ENCODE measurements at regions not wholly inside any gene's neighbourhood (a gene's known extent, or its start where the extent isn't known, plus 50 kb on each side); places are given as distances from the start of the nearest gene placed in this dataset.

- Histone ChIP-seq H3K27me3 (ENCODE audit: control insufficient read depth, insufficient read depth, low read length) (no peaks in the 10 kb centered on the region), H3K23ac (ENCODE audit: low read depth, low read length) (no peak overlapping the region), H2AK9ac (replicated peaks; ENCODE audit: low read depth, low read length, poor library complexity) (no peak overlapping the region), H4K8ac (ENCODE audit: low read depth in 2 of 2, low read length in 2 of 2) (no peak overlapping the region), H4K91ac (ENCODE audit: insufficient read depth, low read depth, low read length) (no peak overlapping the region), H3K14ac (replicated peaks; ENCODE audit: low read depth, low read length) (no peak overlapping the region), H2BK120ac (ENCODE audit: low read depth, low read length) (no peak overlapping the region), H2BK5ac (ENCODE audit: low read depth, low read length, poor library complexity, severe bottlenecking) (no peak overlapping the region), H3K79me1 (ENCODE audit: low read depth in 1 of 2, low read length in 2 of 2) (no peaks in the 10 kb centered on the region), H3K36me3 (ENCODE audit: control insufficient read depth, insufficient read depth, low read length) (no peaks in the 10 kb centered on the region), H3K18ac (ENCODE audit: low read depth, low read length) (no peak overlapping the region), H3K4ac (ENCODE audit: low read depth, low read length) (no peak overlapping the region), H3K9me3 (ENCODE audit: control insufficient read depth, insufficient read depth, low read length) (peaks cover 44% of the 10 kb centered on the region), H3K56ac (ENCODE audit: extremely low read depth, insufficient read depth, low read length) (no peak overlapping the region), H3K27ac (ENCODE audit: insufficient read depth, low read length) (no peak overlapping the region), H3K4me1 (ENCODE audit: control insufficient read depth, insufficient read depth, low read length) (no peaks in the 10 kb centered on the region), H3K4me2 (ENCODE audit: low read depth, low read length) (no peak overlapping the region), H2AFZ (replicated peaks; ENCODE audit: low read length, poor library complexity) (no peak overlapping the region), H3K9ac (ENCODE audit: low read depth, low read length) (no peak overlapping the region), H4K5ac (ENCODE audit: low read depth, low read length) (no peak overlapping the region), H2BK15ac (ENCODE audit: low read depth, low read length) (no peak overlapping the region), H2AK5ac (ENCODE audit: low read depth, low read length) (no peak overlapping the region), H4K20me1 (ENCODE audit: insufficient read depth, low read length) (no peaks in the 10 kb centered on the region), H3K4me3 (ENCODE audit: insufficient read depth, low read depth, low read length) (no peak overlapping the region), H3K9me1 (ENCODE audit: insufficient read depth, low read length) (no peaks in the 10 kb centered on the region), H2BK20ac (ENCODE audit: low read depth, low read length) (no peak overlapping the region)
- no peak for TF ChIP-seq MAFK (IDR thresholded peaks at IDR 0.05; ENCODE audit: low read depth, low read length)
- TF ChIP-seq BHLHE40 (IDR thresholded peaks at IDR 0.05; ENCODE audit: low read depth, low read length) = no peak
- no peak for TF ChIP-seq CHD1 (IDR thresholded peaks at IDR 0.05; ENCODE audit: low read depth, low read length)
- TF ChIP-seq CEBPB (IDR thresholded peaks at IDR 0.05; ENCODE audit: low read depth, low read length) = no peak
- TF ChIP-seq MXI1 (IDR thresholded peaks at IDR 0.05; ENCODE audit: borderline replicate concordance, low read depth, low read length) = no peak
- TF ChIP-seq CTCF (conservative IDR thresholded peaks at IDR 0.05; ENCODE audit: low read depth, low read length) = no peak
- TF ChIP-seq RFX5 (IDR thresholded peaks at IDR 0.05; ENCODE audit: low read depth, low read length) = no peak
- ChIA-PET CTCF (no interaction called here), POLR2A (ENCODE audit: unreplicated experiment) (no interaction called here)
- in situ Hi-C loops (cut with MboI; ENCODE audit: low sequenced_read_pairs) (no loop called here), dilution Hi-C loops (cut with HindIII; ENCODE audit: low sequenced_read_pairs, unreplicated experiment) (no loop called here), intact Hi-C loops (cut with micrococcal nuclease) (no loop called here)
- WGBS, 2 experiments (ENCODE audit: extremely low coverage in 2 of 2, insufficient read length in 1 of 2) = no CpG with 5 or more reads among the region's 2 CpGs
- BruUV-seq (replicated peaks) = no TSS peak
- no peak for DNase-seq
- ATAC-seq (ENCODE audit: low read depth) = no peak
Observed at GRCh38 chr14:99026471-99026870, 245.5 kb downstream of the BCL11B start.

All from IMR-90 (cell line).